KG1 (cell line): ENCODE measurements at regions not wholly inside any gene's neighbourhood (a gene's known extent, or its start where the extent isn't known, plus 50 kb on each side); places are given as distances from the start of the nearest gene placed in this dataset.

ENCODE experiments used
- DNase-seq: peaks from one replicate; lab custom pipeline; 2025; lab: John Stamatoyannopoulos, UW

DNA sequence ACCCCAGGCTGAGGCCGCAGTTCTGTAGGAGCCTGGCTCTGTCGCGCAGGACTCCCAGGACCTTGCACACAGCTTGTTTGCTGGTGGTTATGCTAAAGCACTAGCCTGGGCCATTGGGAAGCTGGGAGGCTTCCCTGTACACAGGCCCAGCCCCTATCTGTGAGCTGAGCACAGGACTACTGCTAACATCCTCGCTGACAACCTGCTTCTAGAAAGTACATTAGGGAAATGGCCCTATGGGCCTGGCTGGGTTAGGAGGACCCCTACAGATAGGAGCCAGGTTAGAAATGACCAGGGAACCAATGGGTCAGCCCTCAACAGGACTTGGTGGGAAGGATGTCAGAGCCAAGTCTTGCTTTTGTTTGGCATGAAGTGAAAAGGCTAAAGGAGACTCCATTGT is 219.4 kb upstream of the LNX1 start:
- no peak for DNase-seq

DNA sequence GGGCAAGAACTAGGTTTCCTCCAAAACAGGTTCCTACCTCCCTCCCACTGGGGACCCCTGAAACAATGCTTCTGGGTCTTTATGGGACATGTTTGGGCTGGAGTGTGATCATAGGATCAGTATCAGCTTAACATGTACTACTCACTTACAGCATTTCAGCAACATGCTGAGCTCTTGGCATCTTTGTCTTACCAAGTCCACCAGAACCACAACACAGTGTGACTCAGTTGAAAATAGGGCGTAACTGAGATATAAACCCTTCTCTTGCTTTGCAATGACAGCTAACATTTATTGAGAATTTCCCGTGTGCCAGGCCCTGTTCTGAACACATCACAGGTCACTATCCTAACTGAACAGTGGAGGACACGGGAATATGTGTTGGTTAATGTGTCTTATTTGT is 218.5 kb upstream of the LNX1 start:
- DNase-seq = no peak

DNA sequence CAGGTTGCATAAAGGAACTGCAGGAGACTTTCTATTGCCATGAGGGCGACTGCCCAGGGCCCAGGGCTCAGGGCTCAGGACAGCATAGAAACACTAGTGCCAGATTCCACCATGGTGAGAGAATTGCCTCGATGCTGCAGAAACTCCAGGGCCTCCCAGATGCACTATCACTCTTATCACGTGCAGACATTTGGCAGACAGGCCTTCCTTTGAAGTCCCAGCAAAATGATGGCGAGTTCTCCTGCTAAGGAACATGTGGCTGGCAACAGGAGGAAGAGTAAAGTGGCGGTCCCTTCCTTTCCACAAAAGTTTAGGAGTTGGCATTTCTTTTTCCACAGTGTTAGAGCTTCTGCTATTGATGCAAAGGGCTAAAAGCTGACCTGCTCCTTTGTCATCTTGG is 214.0 kb upstream of the LNX1 start:
- DNase-seq = no peak

DNA sequence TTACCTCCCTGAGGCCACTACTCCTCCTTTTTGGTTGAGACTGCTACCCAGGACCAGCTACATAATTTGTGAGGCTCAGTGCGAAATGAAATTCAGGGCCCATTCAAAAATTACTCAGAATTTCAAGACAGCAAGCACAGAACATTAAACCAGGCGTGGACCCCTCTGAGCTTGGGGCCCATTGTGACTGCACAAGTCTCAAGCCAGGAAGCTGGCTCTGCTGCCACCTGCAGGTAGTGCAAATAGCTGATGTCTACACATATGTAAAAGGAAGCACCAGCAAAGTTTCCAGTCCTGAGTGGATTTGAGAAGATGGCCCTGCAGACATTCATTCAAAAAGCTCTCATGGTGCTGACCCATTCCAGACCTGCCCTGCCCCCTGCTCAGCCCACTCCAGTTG is 213.4 kb upstream of the LNX1 start:
- peak; percentile 21 for DNase-seq

DNA sequence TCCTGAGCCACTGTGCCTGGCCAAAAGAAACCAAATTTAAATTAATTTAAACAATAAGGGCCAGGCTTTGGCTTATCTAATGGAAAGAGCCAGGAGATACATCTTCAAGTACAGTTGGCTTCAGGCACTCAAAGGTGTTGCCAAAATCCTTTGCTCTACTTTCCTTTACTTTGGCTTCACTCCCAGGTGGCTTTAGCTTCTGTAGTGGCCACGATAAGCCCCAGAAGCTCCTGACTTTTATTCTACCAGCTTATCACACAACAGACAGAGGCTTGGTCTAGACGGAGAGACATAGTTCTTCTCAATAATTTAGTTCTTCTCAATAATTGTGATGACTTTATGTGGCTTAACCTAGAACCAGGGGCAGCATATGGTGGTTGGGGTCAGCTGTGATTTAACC is 211.2 kb upstream of the LNX1 start:
- DNase-seq = no peak

DNA sequence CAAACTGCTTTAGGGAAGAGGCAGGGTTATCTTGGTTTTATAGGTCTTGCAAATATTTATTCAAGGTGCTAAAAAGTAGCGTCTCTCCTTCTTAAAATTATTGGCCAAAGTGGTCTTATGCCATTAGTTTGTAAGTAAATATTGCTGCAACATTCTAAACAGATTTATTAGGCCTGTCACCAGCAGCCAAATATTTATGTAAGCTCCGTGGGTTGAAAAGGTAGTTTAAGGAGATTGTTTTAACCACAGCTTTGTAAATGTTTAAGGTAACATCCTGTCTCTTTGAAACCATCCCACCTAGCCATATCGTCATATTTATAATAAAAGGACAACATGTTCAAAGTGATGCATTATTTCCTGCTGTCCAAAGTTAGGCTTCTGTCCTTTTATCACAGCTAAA is 210.1 kb upstream of the LNX1 start:
- DNase-seq = no peak

DNA sequence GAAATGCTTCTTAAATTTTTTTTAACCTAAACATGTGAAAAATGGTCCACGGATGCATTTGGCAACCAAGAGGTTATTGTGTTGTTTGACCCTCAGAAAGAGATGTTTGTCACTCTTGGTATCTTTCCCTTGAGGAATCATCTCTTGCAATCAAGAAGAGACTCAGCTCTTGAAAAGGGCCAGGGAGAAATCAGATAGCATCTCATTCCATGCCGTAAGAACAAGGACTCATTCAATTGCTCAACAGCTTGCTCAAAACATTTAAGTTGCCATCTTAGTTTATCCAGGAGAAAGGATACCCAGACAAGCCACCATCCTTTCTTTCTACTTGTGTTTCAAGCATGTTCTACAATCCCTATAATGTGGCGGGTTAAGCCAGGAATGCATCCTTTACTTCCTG is 209.5 kb upstream of the LNX1 start:
- no peak for DNase-seq

DNA sequence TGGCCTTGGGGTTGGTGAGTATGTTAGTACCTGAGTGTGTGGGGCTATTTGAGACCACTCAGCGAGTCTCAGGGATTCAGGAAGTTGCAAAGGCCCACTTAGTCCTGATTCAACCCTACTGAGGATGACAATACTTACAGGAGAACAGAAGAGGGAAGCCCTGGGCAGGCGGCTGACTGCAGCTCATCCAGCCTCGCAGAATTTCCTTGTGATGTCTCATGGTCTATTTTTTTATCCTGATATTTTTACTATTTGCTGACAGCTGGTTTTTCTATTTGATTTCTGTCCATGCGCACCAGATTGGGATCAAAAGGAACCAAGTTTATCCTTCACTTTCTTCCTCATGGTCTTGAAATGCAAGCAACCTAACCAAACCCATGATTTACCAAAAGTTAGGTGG is 201.8 kb upstream of the LNX1 start:
- no peak for DNase-seq

DNA sequence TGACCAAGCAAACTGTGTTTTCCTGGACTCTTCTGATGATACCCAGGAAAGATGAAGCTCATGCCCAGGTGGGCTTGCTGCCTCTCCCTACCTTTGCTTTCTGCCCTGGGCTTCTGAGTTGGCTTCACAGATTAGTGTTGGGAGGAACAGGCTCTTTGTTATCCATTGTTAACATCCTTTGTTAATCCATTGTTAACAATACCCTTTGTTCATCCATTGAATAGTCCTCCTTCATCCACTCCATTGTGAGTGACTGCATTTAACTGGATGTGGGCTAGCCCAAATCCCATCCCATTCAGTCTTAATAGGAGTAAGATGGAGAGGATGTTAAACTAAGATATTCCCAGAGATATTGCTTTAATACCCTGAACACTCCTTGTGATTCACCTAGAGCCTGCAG is 199.0 kb upstream of the LNX1 start:
- no peak for DNase-seq

DNA sequence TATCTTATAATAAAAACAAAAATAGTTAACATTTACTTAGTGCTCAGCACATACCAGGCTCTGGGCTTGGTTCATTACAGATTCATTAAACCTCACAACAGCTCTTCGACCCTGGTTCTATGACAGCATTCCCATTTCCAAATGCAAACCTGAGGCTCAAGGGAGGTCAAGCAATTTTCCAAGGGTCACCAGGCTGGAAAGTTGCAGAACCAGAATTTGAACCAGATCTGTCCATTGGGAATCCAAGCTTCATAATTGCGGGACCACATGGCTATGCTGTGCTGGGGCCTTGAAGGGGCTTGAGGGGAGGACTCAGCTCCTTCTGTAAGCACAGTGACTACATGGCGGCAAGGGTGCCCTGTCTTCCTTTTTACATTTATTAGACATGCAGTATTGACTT is 197.3 kb upstream of the LNX1 start:
- no peak for DNase-seq

DNA sequence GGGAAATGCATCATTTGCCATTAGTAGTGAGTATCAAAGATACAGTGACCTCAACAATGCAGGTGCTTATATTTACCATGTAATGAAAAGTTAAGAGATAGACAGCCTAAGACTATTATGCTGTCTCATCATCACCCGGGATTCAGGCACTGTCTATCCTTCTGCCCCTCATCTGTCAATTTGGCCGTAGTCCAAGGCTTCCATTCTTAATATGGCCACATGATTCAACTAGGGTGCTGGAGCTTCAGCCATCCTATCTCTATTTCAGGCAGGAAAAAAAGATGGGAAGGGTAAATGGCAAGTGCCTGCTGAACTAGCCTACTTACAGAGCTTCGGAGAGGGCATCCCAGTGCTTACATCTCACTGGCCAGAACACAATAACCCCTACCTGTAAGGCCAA is 196.7 kb upstream of the LNX1 start:
- DNase-seq = no peak

DNA sequence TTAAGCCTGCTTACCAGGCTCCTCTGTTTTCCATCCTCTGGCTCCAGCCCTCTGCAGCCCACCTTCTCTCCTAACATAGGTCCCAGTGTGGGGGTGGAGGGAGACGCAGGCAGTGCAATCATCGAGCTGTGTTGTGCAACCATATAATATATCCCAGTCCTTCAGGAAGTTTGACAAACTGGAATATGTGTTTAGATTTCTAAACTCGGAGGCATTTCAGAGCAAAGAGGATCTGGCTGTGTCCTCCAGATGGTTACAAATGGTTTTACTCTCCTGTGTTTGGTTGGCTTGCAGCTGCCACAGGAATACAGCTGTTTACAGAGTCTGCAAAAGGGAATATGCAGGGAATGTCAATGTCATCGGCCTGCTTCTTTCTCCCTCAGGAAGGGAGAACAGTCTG is 195.3 kb upstream of the LNX1 start:
- no peak for DNase-seq

DNA sequence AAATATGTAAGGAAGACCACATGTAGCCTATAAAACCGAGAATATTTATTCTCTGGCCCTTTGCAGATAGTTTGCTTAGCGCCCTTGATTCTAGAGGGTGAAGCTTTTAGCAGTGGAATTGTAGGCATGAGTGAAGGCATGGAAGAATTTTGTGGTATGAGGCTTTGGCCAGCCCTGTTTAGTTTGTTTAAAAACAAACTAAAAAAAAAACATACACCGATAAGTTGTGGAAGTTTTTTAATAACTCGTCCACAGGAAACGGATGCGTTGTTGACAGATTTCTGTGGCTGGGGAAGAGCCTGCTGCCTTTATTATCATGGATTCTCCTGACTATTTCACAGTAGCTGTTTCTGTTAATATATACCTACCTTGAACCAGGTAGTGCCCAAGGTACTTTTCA is 194.7 kb upstream of the LNX1 start:
- no peak for DNase-seq

DNA sequence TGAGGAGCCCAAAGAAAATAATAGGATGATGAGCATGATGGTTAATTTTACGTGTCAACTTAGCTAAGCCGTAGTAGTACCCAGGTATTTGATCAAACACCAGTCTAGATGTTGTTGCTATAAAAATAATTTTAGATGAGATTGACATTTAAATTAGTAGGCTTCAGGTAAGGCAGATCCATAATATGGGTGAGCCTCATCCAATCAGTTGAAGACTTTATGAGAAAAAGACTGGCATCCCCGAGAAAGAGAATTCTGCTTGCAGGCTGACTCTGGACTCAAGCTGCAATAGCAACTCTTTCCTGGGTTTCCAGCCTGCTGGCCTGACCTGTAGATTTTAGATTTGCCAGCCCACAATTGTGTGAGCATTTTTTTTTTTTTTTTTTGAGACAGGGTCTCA is 192.8 kb upstream of the LNX1 start:
- DNase-seq = no peak

DNA sequence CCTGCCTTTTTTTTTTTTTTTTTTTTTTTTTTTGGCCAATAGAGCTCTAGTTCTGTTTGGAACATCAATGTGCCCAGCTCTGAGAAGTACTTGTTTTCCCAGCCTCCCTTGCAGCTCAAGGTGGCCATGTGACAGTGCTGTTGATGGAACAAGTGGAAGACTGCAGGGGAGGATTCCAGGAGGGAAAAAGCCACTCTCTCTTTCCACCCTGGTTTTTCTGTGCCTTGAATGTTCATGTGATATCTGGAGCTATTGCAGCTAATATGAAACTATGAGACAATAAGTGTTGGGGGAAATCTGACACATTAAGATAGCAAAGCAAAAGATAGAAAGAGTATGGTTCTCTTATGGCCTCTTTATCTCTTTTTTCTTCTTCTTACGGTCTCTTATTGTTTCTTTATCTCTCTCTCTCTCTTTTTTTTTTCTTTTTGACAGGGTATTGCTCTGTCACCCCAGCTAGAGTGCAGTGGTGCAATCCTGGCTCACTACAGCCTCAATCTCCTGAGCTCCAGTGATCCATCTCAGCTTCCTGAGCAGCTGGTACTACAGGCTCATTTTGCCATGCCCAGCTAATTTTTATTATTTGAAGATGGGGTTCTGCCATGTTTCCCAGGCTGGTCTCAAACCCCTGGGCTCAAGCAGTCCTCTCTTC is 192.0 kb upstream of the LNX1 start:
- DNase-seq = no peak

DNA sequence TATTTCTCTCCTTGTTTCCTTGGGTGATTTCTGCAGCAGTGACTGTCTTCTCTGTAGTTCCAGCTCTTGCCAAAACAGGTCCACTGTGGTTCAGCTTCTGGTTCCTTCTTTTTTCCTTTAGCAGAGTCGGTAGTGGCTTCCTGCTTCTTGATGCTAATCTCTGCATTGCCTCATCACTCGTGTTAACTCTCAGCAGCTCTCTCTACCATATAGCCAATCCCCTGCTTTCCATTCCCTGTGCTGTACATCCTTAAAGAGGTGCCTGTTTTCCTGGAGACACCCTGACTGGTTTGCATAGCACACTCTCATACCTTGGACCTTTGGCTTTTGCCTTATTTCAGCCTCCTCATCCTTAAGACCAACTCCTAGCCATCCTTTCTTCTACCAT is 191.2 kb upstream of the LNX1 start:
- DNase-seq = no peak

DNA sequence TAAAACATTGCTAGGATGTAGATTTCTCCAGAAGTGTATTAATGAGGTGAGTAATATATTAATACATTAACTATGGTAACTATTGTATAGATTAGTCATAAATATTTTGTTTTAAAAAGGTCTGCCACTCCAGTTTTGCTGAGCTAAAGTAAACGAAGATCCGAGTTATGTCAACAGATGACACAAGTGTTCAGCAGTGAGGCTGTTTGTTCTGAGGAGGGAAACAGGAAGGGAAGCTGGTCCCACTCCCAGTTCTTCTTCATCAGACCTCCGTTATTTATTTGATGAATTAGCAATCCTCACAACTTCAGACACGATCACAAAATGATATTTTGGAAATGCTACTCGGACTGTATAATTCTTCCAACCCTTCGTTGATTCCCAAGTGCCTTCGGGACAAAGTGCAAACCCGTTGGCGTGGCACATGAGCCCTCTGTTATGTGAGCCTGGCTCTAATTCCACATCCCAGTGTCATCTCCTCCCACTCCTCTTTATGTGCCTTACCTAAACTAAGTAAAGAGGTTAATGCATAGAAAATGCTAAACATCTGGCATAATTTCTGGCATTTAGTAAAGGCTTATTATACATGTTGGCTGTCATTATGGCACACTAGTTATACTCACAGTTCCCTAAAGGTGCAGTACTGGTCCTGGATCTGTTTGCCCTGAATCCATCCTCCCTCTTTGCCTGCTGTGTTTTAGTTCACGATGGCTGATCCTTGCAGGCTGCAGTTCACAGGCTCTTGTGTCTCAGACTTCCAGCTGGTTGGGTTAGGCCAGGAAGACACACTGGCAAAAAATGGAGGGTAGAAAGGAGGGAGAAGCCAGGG is 190.6 kb upstream of the LNX1 start:
- DNase-seq = no peak

DNA sequence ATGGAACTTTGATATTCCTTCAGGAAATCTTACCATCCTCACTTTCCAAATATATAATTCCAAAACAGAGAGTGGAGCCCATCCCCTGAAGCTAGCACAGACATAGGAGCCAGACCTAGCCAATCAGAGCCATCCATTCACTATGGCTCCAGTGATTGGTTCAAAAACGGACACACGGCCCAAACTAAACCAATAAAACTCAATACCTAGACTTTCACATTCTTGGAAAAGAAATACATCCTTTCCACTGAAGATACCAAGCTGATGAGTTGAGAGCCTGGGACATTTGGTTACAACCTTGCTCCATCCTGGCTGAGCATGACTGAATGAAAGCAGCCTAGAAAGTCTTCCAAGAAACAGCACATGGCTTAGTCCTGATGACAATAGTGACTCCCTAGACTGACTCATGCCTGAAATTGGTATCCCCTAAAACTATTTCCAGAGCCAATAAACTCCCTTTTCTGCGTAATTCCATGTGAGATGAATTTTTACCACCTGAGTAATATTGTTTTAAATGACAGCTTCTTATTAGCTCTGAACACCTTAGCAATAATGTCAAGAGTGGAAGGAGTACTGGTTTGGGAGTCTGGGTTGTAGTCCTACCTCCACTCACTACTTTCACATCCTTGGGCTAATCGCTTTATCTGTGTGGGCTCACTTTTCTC is 189.6 kb upstream of the LNX1 start:
- no peak for DNase-seq

DNA sequence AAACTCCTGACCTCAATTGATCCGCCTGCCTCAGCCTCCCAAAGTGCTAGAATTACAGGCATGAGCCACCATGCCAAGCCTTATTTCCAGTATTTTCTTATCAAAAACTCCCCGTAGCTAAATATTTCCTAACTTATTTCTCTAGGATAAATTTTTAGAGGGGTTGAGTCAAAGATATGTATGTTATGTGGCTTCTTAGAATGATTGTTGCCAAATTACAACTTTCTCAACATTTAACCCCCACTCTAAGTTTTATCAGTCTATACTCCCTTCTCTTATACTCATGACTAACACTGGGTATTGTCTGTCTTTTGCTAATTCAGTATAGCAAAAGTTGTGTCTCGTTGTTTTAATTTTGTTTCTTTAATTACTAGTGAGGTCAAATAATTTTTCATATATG is 187.7 kb upstream of the LNX1 start:
- DNase-seq = no peak

DNA sequence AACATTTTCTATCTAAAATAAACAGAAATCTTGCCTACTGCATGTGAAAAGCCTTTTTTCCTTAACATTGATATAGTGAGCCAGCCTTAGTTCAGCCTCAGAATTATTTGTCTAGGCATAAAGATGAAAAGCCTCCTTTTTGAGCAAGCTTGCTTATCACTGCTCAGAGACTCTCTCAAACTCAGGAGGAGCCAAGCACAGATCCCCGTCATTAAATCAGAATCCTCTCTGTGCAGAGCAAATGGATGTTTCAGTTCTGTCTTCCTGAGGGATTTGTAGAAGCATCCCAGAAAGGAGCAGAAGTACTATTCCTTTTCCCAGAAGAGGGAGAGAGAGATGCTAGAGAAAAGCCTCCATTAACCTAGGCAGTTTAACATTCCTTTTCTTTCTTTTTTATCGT is 186.9 kb upstream of the LNX1 start:
- no peak for DNase-seq

DNA sequence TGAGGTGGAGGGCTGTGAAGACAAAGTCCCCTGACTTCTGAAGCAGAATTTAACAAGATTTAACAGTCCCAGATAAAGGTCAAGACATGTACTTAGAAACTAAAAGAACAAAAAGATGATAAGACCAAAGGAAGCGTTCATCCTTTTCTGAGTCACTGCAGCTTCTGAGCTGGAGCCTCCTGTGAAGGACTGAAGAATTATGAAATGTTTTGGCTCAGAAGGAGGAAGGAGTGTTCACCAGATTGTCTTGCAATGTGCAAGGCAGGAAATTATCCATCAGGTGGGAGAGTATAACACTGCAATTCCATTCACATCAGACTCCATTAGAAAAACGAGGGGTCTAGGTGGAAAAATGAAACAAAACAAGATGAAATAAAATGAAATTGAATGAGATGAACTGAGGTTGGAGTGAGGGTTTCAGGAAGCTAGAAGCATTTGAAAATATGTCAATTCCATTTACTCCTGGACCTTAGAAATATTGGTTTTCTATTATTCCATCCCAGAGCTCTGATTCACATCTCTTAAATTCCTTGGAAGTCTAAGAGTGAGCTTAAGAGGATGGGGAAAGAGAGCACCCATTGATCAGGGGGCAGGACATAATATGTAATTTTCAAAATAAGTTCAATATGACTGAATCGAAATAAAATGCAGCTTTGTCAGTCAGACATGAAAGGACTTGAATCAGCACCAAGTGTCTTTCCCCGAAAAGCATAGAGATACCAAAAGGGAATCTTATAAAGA is 186.1 kb upstream of the LNX1 start:
- DNase-seq = no peak

DNA sequence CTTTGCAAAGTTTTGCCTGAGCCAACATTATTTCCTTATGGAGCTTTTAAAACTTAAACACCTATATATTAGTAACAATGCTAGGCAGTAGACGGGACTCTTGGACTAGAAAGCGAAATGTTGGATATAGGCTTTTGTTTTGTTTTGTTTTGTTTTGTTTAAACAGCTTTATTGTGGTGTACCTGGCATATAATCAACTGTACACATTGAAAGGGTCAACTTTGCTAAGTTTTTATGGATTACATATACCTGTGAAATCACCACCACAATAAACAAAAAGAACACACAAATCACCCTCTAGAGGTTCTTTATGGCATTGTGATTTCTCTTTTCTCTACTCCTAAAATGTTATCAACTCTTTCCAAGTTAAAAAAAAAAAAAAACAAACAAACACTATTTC is 184.9 kb upstream of the LNX1 start:
- DNase-seq = no peak

DNA sequence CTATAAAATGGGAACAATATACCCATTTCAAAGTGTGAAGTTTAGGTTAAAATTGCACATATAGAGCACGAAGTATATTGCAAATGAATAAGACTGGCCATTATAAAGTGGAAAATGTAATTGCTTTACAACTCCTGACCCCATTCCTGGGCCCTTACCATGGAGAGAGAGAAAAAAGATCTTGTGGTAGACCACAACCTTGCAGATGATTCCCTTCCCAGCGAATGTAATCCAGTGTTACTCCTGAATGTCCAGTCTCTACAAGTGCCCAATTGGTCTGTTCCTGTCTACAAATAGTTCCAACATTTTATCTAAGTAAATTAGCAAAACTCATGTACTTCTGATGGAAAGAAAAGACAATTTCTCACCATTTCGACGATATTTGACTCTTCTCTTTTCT is 184.1 kb upstream of the LNX1 start:
- no peak for DNase-seq
